Erythroblast (primary cell): ENCODE measurements at regions not wholly inside any gene's neighbourhood (a gene's known extent, or its start where the extent isn't known, plus 50 kb on each side); places are given as distances from the start of the nearest gene placed in this dataset.

Source experiments
- GATA1 ChIP-seq: IDR thresholded peaks from 2 replicates; pipeline ENCODE4 v1.6.1; 2011; ENCODE audit warnings: low read depth, mild to moderate bottlenecking, control low read depth, low read length, moderate library complexity
- POLR2A ChIP-seq: IDR thresholded peaks from 2 replicates; pipeline ENCODE4 v1.6.1; 2011; ENCODE audit warnings: mild to moderate bottlenecking, low read length

- no peak for TF ChIP-seq POLR2A
- TF ChIP-seq GATA1, result no peak
Measured at GRCh38 chr5:126694403-126694802, 82.5 kb upstream of the LMNB1 start.
